ENCODE measurements at regions not wholly inside any gene's neighbourhood (a gene's known extent, or its start where the extent isn't known, plus 50 kb on each side); places are given as distances from the start of the nearest gene placed in this dataset.

DNA sequence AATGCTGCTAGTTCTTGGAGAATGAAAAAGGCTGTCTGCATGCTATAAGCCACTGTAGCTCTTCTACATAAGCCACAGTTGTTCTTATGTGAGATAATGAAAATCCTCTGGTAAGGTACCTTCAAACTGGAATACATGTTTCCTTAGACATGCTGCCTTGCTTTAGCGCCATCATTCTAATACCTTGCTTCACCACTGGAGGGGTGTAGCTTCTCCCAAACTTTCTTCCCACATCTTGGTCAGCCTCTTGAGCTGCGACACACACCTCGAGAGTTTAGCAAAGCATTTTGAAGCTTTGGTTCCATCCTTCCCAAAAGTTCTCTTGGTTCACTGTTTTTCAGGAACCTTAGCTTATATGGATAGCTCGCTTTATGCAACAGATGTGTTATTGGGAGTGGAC lies 69.5 kb downstream of the NKX2-1 start:
- H3K4me2 ChIP-seq (ENCODE audit: low read length), result no peak overlapping the region
- H3K4me1 ChIP-seq (ENCODE audit: control insufficient read depth in 1 of 2, insufficient read depth in 2 of 2, low read length in 2 of 2), result no peaks in the 10 kb centered on the region
- no peaks in the 10 kb centered on the region for H4K20me1 ChIP-seq (ENCODE audit: insufficient read depth)
- no peak for TF ChIP-seq POLR2AphosphoS5 (IDR thresholded peaks at IDR 0.05; ENCODE audit: low read depth, low read length)
- peak; percentile 26; the same call in 1 of the 2 replicates for TF ChIP-seq RAD21 (IDR thresholded peaks at IDR 0.05; ENCODE audit: low read depth)
- TF ChIP-seq, protein P1, sequence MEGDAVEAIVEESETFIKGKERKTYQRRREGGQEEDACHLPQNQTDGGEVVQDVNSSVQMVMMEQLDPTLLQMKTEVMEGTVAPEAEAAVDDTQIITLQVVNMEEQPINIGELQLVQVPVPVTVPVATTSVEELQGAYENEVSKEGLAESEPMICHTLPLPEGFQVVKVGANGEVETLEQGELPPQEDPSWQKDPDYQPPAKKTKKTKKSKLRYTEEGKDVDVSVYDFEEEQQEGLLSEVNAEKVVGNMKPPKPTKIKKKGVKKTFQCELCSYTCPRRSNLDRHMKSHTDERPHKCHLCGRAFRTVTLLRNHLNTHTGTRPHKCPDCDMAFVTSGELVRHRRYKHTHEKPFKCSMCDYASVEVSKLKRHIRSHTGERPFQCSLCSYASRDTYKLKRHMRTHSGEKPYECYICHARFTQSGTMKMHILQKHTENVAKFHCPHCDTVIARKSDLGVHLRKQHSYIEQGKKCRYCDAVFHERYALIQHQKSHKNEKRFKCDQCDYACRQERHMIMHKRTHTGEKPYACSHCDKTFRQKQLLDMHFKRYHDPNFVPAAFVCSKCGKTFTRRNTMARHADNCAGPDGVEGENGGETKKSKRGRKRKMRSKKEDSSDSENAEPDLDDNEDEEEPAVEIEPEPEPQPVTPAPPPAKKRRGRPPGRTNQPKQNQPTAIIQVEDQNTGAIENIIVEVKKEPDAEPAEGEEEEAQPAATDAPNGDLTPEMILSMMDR (IDR thresholded peaks at IDR 0.05 in 2 of 3, conservative IDR thresholded peaks at IDR 0.05 in 1 of 3; ENCODE audit: borderline replicate concordance in 1 of 3, insufficient read depth in 1 of 3, low read depth in 2 of 3, low read length in 2 of 3), result peak in 2 of 3 experiments; percentile 43 to 52; a peak in 4 of 6 replicates
- intact Hi-C loops (cut with micrococcal nuclease), result loop anchor here (1.0 kb wide), 1 partner anchor 155 kb away; no protein-coding TSS in a partner anchor
- no peaks in the 10 kb centered on the region for H3K27me3 ChIP-seq (ENCODE audit: insufficient read depth, low read length)
- RAD21 ChIA-PET (ENCODE audit: low non-redundant PET in 1 of 2, low total read pairs in 2 of 2, uncharacterized antibody in 2 of 2, unreplicated experiment in 2 of 2), result no interaction called here
- no peaks in the 10 kb centered on the region for H3K79me2 ChIP-seq (ENCODE audit: insufficient read depth, low read length)
- no peak overlapping the region for H3K9ac ChIP-seq (ENCODE audit: low read length)
- DNase-seq (ENCODE audit: low read depth, low spot score) (no peak), ATAC-seq (peak; percentile 79)
- BruUV-seq (replicated peaks), result no TSS peak
- no peaks in the 10 kb centered on the region for H3K9me2 ChIP-seq (ENCODE audit: insufficient read depth)
- peak overlapping the region; percentile 12 for H2AFZ ChIP-seq (ENCODE audit: low read depth, low read length, poor library complexity, severe bottlenecking)
- no peak overlapping the region for H3K27ac ChIP-seq (ENCODE audit: low read depth, low read length)
- H3K36me3 ChIP-seq (ENCODE audit: control insufficient read depth in 1 of 2, insufficient read depth in 2 of 2, low read length in 2 of 2), result no peaks in the 10 kb centered on the region
- no peaks in the 10 kb centered on the region for H3K9me3 ChIP-seq (ENCODE audit: control insufficient read depth in 1 of 2, insufficient read depth in 1 of 2, low read depth in 1 of 2, low read length in 2 of 2)
- POLR2A ChIA-PET, result no interaction called here
- CTCF ChIA-PET, result interaction anchor here (0.9 to 2.0 kb wide), 6 partner anchors 75 to 699 kb away, joined by 3 to 7 read pairs (median 6); no protein-coding TSS in a partner anchor
- no peak overlapping the region for H3K4me3 ChIP-seq (replicated peaks in 1 of 2; ENCODE audit: low read depth in 1 of 2, low read length in 2 of 2)

DNA sequence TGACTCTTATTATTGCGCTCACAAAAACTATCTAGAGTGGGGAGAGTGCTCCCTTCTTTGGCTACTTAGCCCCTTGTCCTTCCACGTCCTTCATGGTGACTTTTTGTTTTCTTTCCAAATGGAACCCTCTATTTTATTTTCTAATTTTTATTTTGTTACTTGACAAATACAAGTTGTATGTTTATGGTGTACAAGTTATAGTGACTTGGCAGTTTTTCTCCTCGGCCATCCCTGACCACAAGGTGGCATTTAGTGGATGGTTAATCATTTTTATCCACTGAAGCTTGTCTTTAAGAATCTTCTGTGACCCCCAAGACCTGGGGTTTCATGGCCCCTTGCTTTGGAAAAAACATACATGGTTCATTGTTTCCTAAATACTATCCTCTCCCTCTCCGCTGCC lies 70.1 kb downstream of the NKX2-1 start:
- Histone ChIP-seq H3K36me3 (ENCODE audit: control insufficient read depth in 1 of 2, insufficient read depth in 2 of 2, low read length in 2 of 2) (no peaks in the 10 kb centered on the region), H4K20me1 (ENCODE audit: insufficient read depth) (no peaks in the 10 kb centered on the region), H3K79me2 (ENCODE audit: insufficient read depth, low read length) (no peaks in the 10 kb centered on the region), H3K9ac (ENCODE audit: low read length) (no peak overlapping the region), H3K9me2 (ENCODE audit: insufficient read depth) (no peaks in the 10 kb centered on the region), H3K4me1 (ENCODE audit: control insufficient read depth in 1 of 2, insufficient read depth in 2 of 2, low read length in 2 of 2) (no peaks in the 10 kb centered on the region), H3K9me3 (ENCODE audit: control insufficient read depth in 1 of 2, insufficient read depth in 1 of 2, low read depth in 1 of 2, low read length in 2 of 2) (no peaks in the 10 kb centered on the region), H3K4me3 (replicated peaks in 1 of 2; ENCODE audit: low read depth in 1 of 2, low read length in 2 of 2) (no peak overlapping the region), H3K27me3 (ENCODE audit: insufficient read depth, low read length) (no peaks in the 10 kb centered on the region), H3K27ac (ENCODE audit: low read depth, low read length) (no peak overlapping the region), H3K4me2 (ENCODE audit: low read length) (no peak overlapping the region), H2AFZ (ENCODE audit: low read depth, low read length, poor library complexity, severe bottlenecking) (no peak overlapping the region)
- RAD21 ChIA-PET (ENCODE audit: low non-redundant PET in 1 of 2, low total read pairs in 2 of 2, uncharacterized antibody in 2 of 2, unreplicated experiment in 2 of 2), result no interaction called here
- CTCF ChIA-PET, result interaction anchor here (1.7 to 2.0 kb wide), 3 partner anchors 75 to 155 kb away, joined by 6 to 7 read pairs (median 7); no protein-coding TSS in a partner anchor
- ATAC-seq, result 0 out of 2 replicates have a peak, but pooled peaks have one; percentile 27
- intact Hi-C loops (cut with micrococcal nuclease), result loop anchor here (1.0 kb wide), 1 partner anchor 155 kb away; no protein-coding TSS in a partner anchor
- POLR2A ChIA-PET, result no interaction called here
- no peak for DNase-seq (ENCODE audit: low read depth, low spot score)
- TF ChIP-seq, protein P1 (IDR thresholded peaks at IDR 0.05 in 2 of 3, conservative IDR thresholded peaks at IDR 0.05 in 1 of 3; ENCODE audit: borderline replicate concordance in 1 of 3, insufficient read depth in 1 of 3, low read depth in 2 of 3, low read length in 2 of 3), result peak in 1 of 3 experiments; percentile 21; a peak in 1 of 6 replicates
- peak; percentile 25; the same call in 1 of the 2 replicates for TF ChIP-seq RAD21 (IDR thresholded peaks at IDR 0.05; ENCODE audit: low read depth)
- TF ChIP-seq YY1 (IDR thresholded peaks at IDR 0.05; ENCODE audit: extremely low read depth, insufficient replicate concordance, low read depth, low read length), result no peak
- TF ChIP-seq ZNF274 (IDR thresholded peaks at IDR 0.05; ENCODE audit: low read depth, low read length), result no peak
- BruUV-seq (replicated peaks), result no TSS peak

All from HCT116 (cell line).